Trophoblast cell (in vitro differentiated cells and primary cell): ENCODE measurements at regions not wholly inside any gene's neighbourhood (a gene's known extent, or its start where the extent isn't known, plus 50 kb on each side); places are given as distances from the start of the nearest gene placed in this dataset.
"Not testable (repeated sequence)": the region's sequence is repeated elsewhere in the genome, so short reads cannot be mapped to it uniquely, and the experiment has no call there.

Experiments used
- DNase-seq, 2 donors: peaks; one replicate each; pipeline ENCODE4 v3.0.0-alpha.2; 2016
- H2AFZ ChIP-seq: 2 replicates; pipeline ENCODE4 v1.6.1; 2013; ENCODE audit warnings: low read length, moderate library complexity, mild to moderate bottlenecking; ENCODE audit not compliant: insufficient read depth, poor library complexity
- H2AK5ac ChIP-seq: 2 replicates; pipeline ENCODE4 v1.6.1; 2013; ENCODE audit warnings: mild to moderate bottlenecking, low read length
- H2BK120ac ChIP-seq: 2 replicates; pipeline ENCODE4 v1.6.1; 2013; ENCODE audit warnings: low read length, mild to moderate bottlenecking, moderate library complexity; ENCODE audit not compliant: insufficient read depth, poor library complexity
- H2BK12ac ChIP-seq: 2 replicates; pipeline ENCODE4 v1.6.1; 2013; ENCODE audit warnings: mild to moderate bottlenecking, low read length, moderate library complexity
- H2BK5ac ChIP-seq: 2 replicates; pipeline ENCODE4 v1.6.1; 2013; ENCODE audit warnings: low read length, low read depth, moderate library complexity, mild to moderate bottlenecking; ENCODE audit not compliant: poor library complexity
- H3K14ac ChIP-seq: 2 replicates; pipeline ENCODE4 v1.6.1; 2013; ENCODE audit warnings: mild to moderate bottlenecking, low read length
- H3K18ac ChIP-seq: 2 replicates; pipeline ENCODE4 v1.6.1; 2013; ENCODE audit warnings: mild to moderate bottlenecking, low read length
- H3K23ac ChIP-seq: 2 replicates; pipeline ENCODE4 v1.6.1; 2013; ENCODE audit warnings: low read length
- H3K27ac ChIP-seq: 2 replicates; pipeline ENCODE4 v1.5.1; 2013; ENCODE audit warnings: low read depth, mild to moderate bottlenecking, inconsistent platforms, low read length, moderate library complexity
- H3K27me3 ChIP-seq: 2 replicates; pipeline ENCODE4 v1.6.1; 2013; ENCODE audit warnings: inconsistent platforms, mild to moderate bottlenecking, low read length, moderate library complexity; ENCODE audit not compliant: insufficient read depth
- H3K36me3 ChIP-seq, 2 experiments: 1 replicate in 1 of 2; 2 replicates in 1 of 2; pipeline ENCODE4 v1.6.1; 2013; ENCODE audit warnings: low read length in 2 of 2, mild to moderate bottlenecking in 2 of 2, moderate library complexity in 1 of 2; ENCODE audit not compliant: insufficient read depth in 2 of 2, control insufficient read depth in 1 of 2
- H3K4ac ChIP-seq: 2 replicates; pipeline ENCODE4 v1.6.1; 2013; ENCODE audit warnings: low read depth, mild to moderate bottlenecking, low read length, moderate library complexity
- H3K4me1 ChIP-seq, 2 experiments: 1 replicate in 1 of 2; 2 replicates in 1 of 2; pipeline ENCODE4 v1.6.1; 2013; ENCODE audit warnings: low read length in 2 of 2, mild to moderate bottlenecking in 2 of 2, moderate library complexity in 1 of 2; ENCODE audit not compliant: insufficient read depth in 2 of 2, control insufficient read depth in 1 of 2
- H3K4me2 ChIP-seq: 2 replicates; pipeline ENCODE4 v1.6.1; 2013; ENCODE audit warnings: inconsistent platforms, mild to moderate bottlenecking, low read length, moderate library complexity
- H3K4me3 ChIP-seq: 2 replicates; pipeline ENCODE4 v1.5.1; 2013; ENCODE audit warnings: mild to moderate bottlenecking, low read depth, low read length, inconsistent platforms
- H3K79me1 ChIP-seq: one replicate; pipeline ENCODE4 v1.6.1; 2013; ENCODE audit warnings: low read length
- H3K79me2 ChIP-seq: 2 replicates; pipeline ENCODE4 v1.6.1; 2013; ENCODE audit warnings: low read length, mild to moderate bottlenecking; ENCODE audit not compliant: control insufficient read depth, insufficient read depth, poor library complexity
- H3K9ac ChIP-seq: 2 replicates; pipeline ENCODE4 v1.6.1; 2013; ENCODE audit warnings: mild to moderate bottlenecking, low read length
- H3K9me3 ChIP-seq: 2 replicates; pipeline ENCODE4 v1.6.1; 2013; ENCODE audit warnings: low read depth, mild to moderate bottlenecking, control low read depth, inconsistent platforms, low read length; ENCODE audit not compliant: insufficient read depth
- H4K12ac ChIP-seq: 2 replicates; pipeline ENCODE4 v1.6.1; 2013; ENCODE audit warnings: low read depth, mild to moderate bottlenecking, low read length, moderate library complexity
- H4K8ac ChIP-seq: 2 replicates; pipeline ENCODE4 v1.6.1; 2013; ENCODE audit warnings: low read depth, mild to moderate bottlenecking, low read length, moderate library complexity
- H4K91ac ChIP-seq: one replicate; pipeline ENCODE4 v1.6.1; 2013; ENCODE audit warnings: low read depth, mild to moderate bottlenecking, low read length, moderate library complexity
- WGBS: extraction: QIAGEN DNeasy Blood & Tissue Kit; methylation state at CpG from one replicate; pipeline ENCODE4 v1.1.7; 2013; ENCODE audit warnings: missing lambda C conversion rate; ENCODE audit not compliant: insufficient read length, insufficient coverage; ENCODE audit errors: extremely low coverage; 5-methylcytosine and 5-hydroxymethylcytosine counted together

GRCh38 chr12:86713121-86713520 lies 456.9 kb upstream of the MGAT4C start:
- Histone ChIP-seq H3K4me3 (no peak overlapping the region), H2BK120ac (no peak overlapping the region), H3K14ac (no peak overlapping the region), H4K8ac (no peak overlapping the region), H3K9me3 (peaks cover 4% of the 10 kb centered on the region), H3K36me3 (no peaks in the 10 kb centered on the region), H3K23ac (no peak overlapping the region), H3K27ac (no peak overlapping the region), H2AFZ (no peak overlapping the region), H4K12ac (no peak overlapping the region), H2BK5ac (no peak overlapping the region), H2AK5ac (no peak overlapping the region), H3K4ac (no peak overlapping the region), H3K4me2 (no peak overlapping the region), H3K79me2 (no peaks in the 10 kb centered on the region), H3K9ac (no peak overlapping the region), H4K91ac (no peak overlapping the region), H3K4me1 (no peaks in the 10 kb centered on the region), H2BK12ac (no peak overlapping the region), H3K27me3 (no peaks in the 10 kb centered on the region), H3K18ac (no peak overlapping the region), H3K79me1 (peaks cover 2% of the 10 kb centered on the region)
- DNase-seq: no peak

- Histone ChIP-seq H3K27me3 (no peaks in the 10 kb centered on the region), H4K8ac (no peak overlapping the region), H3K23ac (no peak overlapping the region), H3K9ac (no peak overlapping the region), H3K18ac (no peak overlapping the region), H4K91ac (no peak overlapping the region), H2AFZ (no peak overlapping the region), H3K4me2 (no peak overlapping the region), H3K9me3 (peaks cover 4% of the 10 kb centered on the region), H3K4me3 (no peak overlapping the region), H3K79me1 (peaks cover 2% of the 10 kb centered on the region), H3K79me2 (no peaks in the 10 kb centered on the region), H3K27ac (peak overlapping the region; percentile 11), H2BK12ac (no peak overlapping the region), H4K12ac (no peak overlapping the region), H2BK120ac (no peak overlapping the region), H3K36me3 (no peaks in the 10 kb centered on the region), H2BK5ac (no peak overlapping the region), H2AK5ac (no peak overlapping the region), H3K4me1 (no peaks in the 10 kb centered on the region), H3K14ac (no peak overlapping the region), H3K4ac (no peak overlapping the region)
- no CpG with 5 or more reads among the region's 4 CpGs for WGBS
- DNase-seq: peak; percentile 66 to 97
Measured at GRCh38 chr12:86712425-86712843, 456.2 kb upstream of the MGAT4C start.

- no peak overlapping the region for H2AK5ac ChIP-seq
- H4K8ac ChIP-seq: no peak overlapping the region
- peaks cover 5% of the 10 kb centered on the region for H3K9me3 ChIP-seq
- H3K79me2 ChIP-seq: no peaks in the 10 kb centered on the region
- no peak overlapping the region for H2AFZ ChIP-seq
- H3K4ac ChIP-seq: no peak overlapping the region
- no peak overlapping the region for H3K14ac ChIP-seq
- H3K23ac ChIP-seq: no peak overlapping the region
- no CpG with 5 or more reads among the region's 1 CpG for WGBS
- no peaks in the 10 kb centered on the region for H3K4me1 ChIP-seq
- DNase-seq: peak in 1 of 2 donors; percentile 1
- no peak overlapping the region for H4K91ac ChIP-seq
- no peak overlapping the region for H2BK5ac ChIP-seq
- H3K4me2 ChIP-seq: no peak overlapping the region
- H3K27ac ChIP-seq: no peak overlapping the region
- no peak overlapping the region for H2BK120ac ChIP-seq
- no peak overlapping the region for H2BK12ac ChIP-seq
- no peaks in the 10 kb centered on the region for H3K36me3 ChIP-seq
- H3K18ac ChIP-seq: no peak overlapping the region
- no peak overlapping the region for H3K9ac ChIP-seq
- H3K79me1 ChIP-seq: peaks cover 2% of the 10 kb centered on the region
- no peaks in the 10 kb centered on the region for H3K27me3 ChIP-seq
- H3K4me3 ChIP-seq: no peak overlapping the region
- no peak overlapping the region for H4K12ac ChIP-seq
Measured at GRCh38 chr12:86711731-86712130, 455.5 kb upstream of the MGAT4C start.

GRCh38 chr12:86710109-86710508 lies 453.9 kb upstream of the MGAT4C start:
- Histone ChIP-seq H2BK5ac (no peak overlapping the region), H2BK120ac (no peak overlapping the region), H3K27me3 (no peaks in the 10 kb centered on the region), H4K12ac (no peak overlapping the region), H4K91ac (no peak overlapping the region), H3K4ac (no peak overlapping the region), H3K79me1 (peaks cover 2% of the 10 kb centered on the region), H3K79me2 (no peaks in the 10 kb centered on the region), H3K14ac (no peak overlapping the region), H2AK5ac (no peak overlapping the region), H3K4me3 (no peak overlapping the region), H4K8ac (no peak overlapping the region), H2AFZ (no peak overlapping the region), H3K23ac (no peak overlapping the region), H3K4me1 (no peaks in the 10 kb centered on the region), H2BK12ac (no peak overlapping the region), H3K9me3 (peaks cover 5% of the 10 kb centered on the region), H3K27ac (no peak overlapping the region), H3K18ac (no peak overlapping the region), H3K36me3 (no peaks in the 10 kb centered on the region), H3K9ac (no peak overlapping the region), H3K4me2 (no peak overlapping the region)
- DNase-seq: no peak

GRCh38 chr12:86709017-86709416 lies 452.8 kb upstream of the MGAT4C start:
- WGBS: no CpG with 5 or more reads among the region's 3 CpGs
- not testable (repeated sequence) for H3K23ac ChIP-seq, H3K4ac ChIP-seq, DNase-seq, H4K8ac ChIP-seq, H2BK5ac ChIP-seq, H3K4me3 ChIP-seq, H3K9ac ChIP-seq, H4K12ac ChIP-seq, H3K9me3 ChIP-seq, H2BK120ac ChIP-seq, H2AK5ac ChIP-seq, H3K14ac ChIP-seq, H3K79me1 ChIP-seq, H3K4me2 ChIP-seq, H3K18ac ChIP-seq, H3K27me3 ChIP-seq, H3K4me1 ChIP-seq, H3K36me3 ChIP-seq, H3K27ac ChIP-seq, H4K91ac ChIP-seq, H2AFZ ChIP-seq, H3K79me2 ChIP-seq, H2BK12ac ChIP-seq
